Psoas muscle (tissue), 7 donors: ENCODE measurements at regions not wholly inside any gene's neighbourhood (a gene's known extent, or its start where the extent isn't known, plus 50 kb on each side); places are given as distances from the start of the nearest gene placed in this dataset.

Experiments used
- ATAC-seq, 4 donors: fragments of 200-7000 bp; cut with Tn5 transposase; one replicate each; pipeline ENCODE4 v1.9.1; 2020; ENCODE audit warnings: moderate library complexity in 3 of 4, mild to moderate bottlenecking in 2 of 4
- DNase-seq, 2 donors: peaks; one replicate each; pipeline ENCODE4 v3.0.0-alpha.2; 2020
- H3K27ac ChIP-seq: fragments of 200-600 bp; one replicate; pipeline ENCODE4 v1.8.0; 2022
- H3K27me3 ChIP-seq, 3 donors: fragments of 200-600 bp in 1 of 3; one replicate each; pipeline versions ENCODE4 v1.6.1 to v1.8.0; 2013 to 2022; ENCODE audit warnings: low read length in 2 of 3, mild to moderate bottlenecking in 2 of 3, moderate library complexity in 1 of 3; ENCODE audit not compliant: insufficient read depth in 3 of 3
- H3K36me3 ChIP-seq, 2 donors: fragments of 200-600 bp in 1 of 2; one replicate each; pipeline versions ENCODE4 v1.6.1 to v1.8.0; 2013 to 2022; ENCODE audit warnings: low read depth in 1 of 2, mild to moderate bottlenecking in 1 of 2, moderate library complexity in 1 of 2; ENCODE audit not compliant: insufficient read depth in 1 of 2
- H3K4me1 ChIP-seq: fragments of 200-600 bp; one replicate; pipeline ENCODE4 v1.8.0; 2022
- H3K4me3 ChIP-seq: fragments of 200-600 bp; one replicate; pipeline ENCODE4 v1.8.0; 2022; ENCODE audit warnings: mild to moderate bottlenecking
- H3K9me3 ChIP-seq: fragments of 200-600 bp; one replicate; pipeline ENCODE4 v1.8.0; 2022
- CTCF ChIP-seq: fragments of 200-600 bp; IDR thresholded peaks from one replicate; pipeline ENCODE4 v1.8.0; 2022; ENCODE audit warnings: antibody characterized with exemption
- WGBS, 3 donors: extraction: QIAGEN DNeasy Blood & Tissue Kit; methylation state at CpG; one replicate each; pipeline versions ENCODE4 v1.1.6 to v1.1.7; 2013; 5-methylcytosine and 5-hydroxymethylcytosine counted together
- intact Hi-C, 2 donors: fragments of 100-400 bp; cut with DNase I; formaldehyde crosslinking; loops; one replicate each; pipeline versions ENCODE4 v1.11.0 to v1.14.2; 2022
- donor health status: healthy with polysubstance abuse.
- donor health status: DM: no; HTN: no; CAD: no; lungs with moderate emphysema.
- donor health status: Bipolar disorder and iron deficiency.
- donor health status: healthy.
- donor health status: DM: yes; HTN: yes; CAD: no.
- donor health status: DM: no; HTN: no; CAD: no.
- donor health status: DM: yes; HTN: yes; CAD: no.

- Histone ChIP-seq H3K4me3 (no peak overlapping the region), H3K9me3 (peaks cover 5% of the 10 kb centered on the region), H3K4me1 (no peaks in the 10 kb centered on the region), H3K27me3 (no peaks in the 10 kb centered on the region), H3K27ac (no peak overlapping the region), H3K36me3 (no peaks in the 10 kb centered on the region)
- ATAC-seq = no peak
- no peak for DNase-seq
- intact Hi-C loops = no loop called here
- WGBS, 3 donors = 74 to 78% (median 77%) methylated on average over 2 of the region's 2 CpGs
- no peak for TF ChIP-seq CTCF
These were observed 891.2 kb downstream of the C6orf118 start for GRCh38 chr6:164418262-164418588.

GRCh38 chr6:164417537-164418261 lies 891.7 kb downstream of the C6orf118 start:
- intact Hi-C loops = no loop called here
- no peaks in the 10 kb centered on the region for H3K27me3 ChIP-seq
- H3K4me3 ChIP-seq = no peak overlapping the region
- H3K9me3 ChIP-seq = peaks cover 5% of the 10 kb centered on the region
- 91 to 98% (median 96%) methylated on average over 4 of the region's 4 CpGs for WGBS, 3 donors
- H3K27ac ChIP-seq = no peak overlapping the region
- ATAC-seq (no peak), DNase-seq (no peak)
- H3K36me3 ChIP-seq = no peaks in the 10 kb centered on the region
- no peak for TF ChIP-seq CTCF
- no peaks in the 10 kb centered on the region for H3K4me1 ChIP-seq

GRCh38 chr6:164415832-164416563 lies 893.4 kb downstream of the C6orf118 start:
- Histone ChIP-seq H3K36me3 (no peaks in the 10 kb centered on the region), H3K27me3 (no peaks in the 10 kb centered on the region), H3K4me1 (no peaks in the 10 kb centered on the region), H3K27ac (peak overlapping the region; percentile 28), H3K4me3 (peak overlapping the region; percentile 43), H3K9me3 (no peaks in the 10 kb centered on the region)
- DNase-seq = no peak
- intact Hi-C loops = no loop called here
- no peak for TF ChIP-seq CTCF
- WGBS, 3 donors = 43 to 55% (median 50%) methylated on average over 7 of the region's 7 CpGs
- ATAC-seq = no peak

GRCh38 chr6:164414695-164415094 lies 894.7 kb downstream of the C6orf118 start:
- Histone ChIP-seq H3K9me3 (no peaks in the 10 kb centered on the region), H3K27me3 (no peaks in the 10 kb centered on the region), H3K4me1 (no peaks in the 10 kb centered on the region), H3K27ac (no peak overlapping the region), H3K4me3 (no peak overlapping the region), H3K36me3 (no peaks in the 10 kb centered on the region)
- ATAC-seq (no peak), DNase-seq (no peak)
- intact Hi-C loops = no loop called here
- whole genome bisulfite sequencing, 3 donors = 82 to 86% (median 82%) methylated on average over 3 of the region's 3 CpGs
- TF ChIP-seq CTCF = no peak
